Erythroblast (primary cell): ENCODE measurements at regions not wholly inside any gene's neighbourhood (a gene's known extent, or its start where the extent isn't known, plus 50 kb on each side); places are given as distances from the start of the nearest gene placed in this dataset.

Experiments
- GATA1 ChIP-seq: IDR thresholded peaks from 2 replicates; pipeline ENCODE4 v1.6.1; 2011; ENCODE audit warnings: low read depth, mild to moderate bottlenecking, control low read depth, low read length, moderate library complexity
- POLR2A ChIP-seq: IDR thresholded peaks from 2 replicates; pipeline ENCODE4 v1.6.1; 2011; ENCODE audit warnings: mild to moderate bottlenecking, low read length

DNA sequence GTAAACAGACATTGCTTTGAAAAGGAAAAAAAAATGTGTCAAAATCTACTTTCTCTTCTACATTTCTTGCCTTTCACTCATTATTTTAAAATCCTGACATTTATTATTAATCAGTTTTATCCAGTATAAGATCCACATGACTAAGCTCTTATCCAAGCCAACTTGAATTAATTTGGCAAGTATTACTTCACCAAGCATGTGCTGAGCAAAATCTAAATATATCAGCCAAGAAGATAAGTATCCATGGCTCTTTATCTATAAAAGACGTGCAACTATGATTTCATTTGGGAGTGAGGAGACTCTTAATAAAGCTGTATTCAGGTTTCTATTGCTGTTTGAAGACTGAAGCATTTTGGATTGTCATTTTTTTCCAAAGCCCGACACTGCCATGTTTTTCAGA lies 221.3 kb downstream of the TRIM36 start:
- TF ChIP-seq POLR2A (no peak), GATA1 (no peak)
